ENCODE measurements at regions not wholly inside any gene's neighbourhood (a gene's known extent, or its start where the extent isn't known, plus 50 kb on each side); places are given as distances from the start of the nearest gene placed in this dataset. TPM values are rescaled to one million over a fixed set of nuclear protein-coding genes. Genes with fewer than 3 reads are reported as not detected.

- H3K4me3 ChIP-seq (ENCODE audit: low read length), result no peak overlapping the region
- H3K27ac ChIP-seq (ENCODE audit: low read length), result no peak overlapping the region
- no peaks in the 10 kb centered on the region for H3K79me2 ChIP-seq (ENCODE audit: low read length)
- no peaks in the 10 kb centered on the region for H3K27me3 ChIP-seq (ENCODE audit: low read length)
- no peak overlapping the region for H3K9ac ChIP-seq (ENCODE audit: low read length)
- DNase-seq, result no peak
- H3K36me3 ChIP-seq (ENCODE audit: insufficient read depth, low read length), result no peaks in the 10 kb centered on the region
- H2AFZ ChIP-seq (ENCODE audit: low read length), result no peak overlapping the region
- no peak overlapping the region for H3K4me2 ChIP-seq (ENCODE audit: low read depth, low read length, poor library complexity, severe bottlenecking)
- no peaks in the 10 kb centered on the region for H3K9me2 ChIP-seq (replicated peaks; ENCODE audit: insufficient read depth, low read length)
- no peaks in the 10 kb centered on the region for H3K4me1 ChIP-seq (ENCODE audit: low read length)
- H4K20me1 ChIP-seq (ENCODE audit: insufficient read depth, low read depth, low read length), result no peaks in the 10 kb centered on the region
- H3K9me3 ChIP-seq (ENCODE audit: low read length), result peaks cover 11% of the 10 kb centered on the region
Observed at GRCh38 chr6:65760285-65760684, 53.3 kb upstream of the EYS start.

Small RNA genes in the stretch of these regions (small RNA-seq; reads per million reads assigned to genes)
- not detected for gene RF00019
- gene RF00571, result not detected
- gene RNA5SP208, result 7.3 reads per million, percentile 87 among the genes with 10 or more reads in this experiment
- gene RNU6-280P, result not detected
- gene RNU7-66P, result 0.32 reads per million

All from Karpas-422 (cell line).